ENCODE measurements at regions not wholly inside any gene's neighbourhood (a gene's known extent, or its start where the extent isn't known, plus 50 kb on each side); places are given as distances from the start of the nearest gene placed in this dataset.

DNA sequence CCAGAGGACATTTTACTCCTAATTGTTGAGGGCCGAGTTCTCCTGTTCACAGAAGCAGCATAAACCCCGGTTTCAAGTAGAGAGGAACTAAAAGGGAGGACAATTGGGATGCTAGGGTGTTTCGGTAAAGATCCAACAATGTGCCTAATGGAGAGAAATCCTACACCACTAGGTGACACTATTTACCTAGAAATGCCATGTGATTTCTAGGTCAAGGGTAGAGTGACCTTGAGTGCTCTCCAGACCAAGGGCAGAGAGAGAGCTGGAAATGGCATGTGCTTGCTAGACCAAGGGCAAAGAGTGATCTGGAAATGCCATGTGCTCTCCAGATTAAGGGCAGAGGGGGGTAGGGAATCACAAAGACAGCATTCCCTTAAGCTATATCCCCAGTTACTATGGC lies 472.0 kb downstream of the DCDC2C start:
- intact Hi-C loops (cut with micrococcal nuclease; ENCODE audit: unreplicated experiment) (no loop called here), in situ Hi-C loops (cut with MboI) (no loop called here)
- TF ChIP-seq RFX5 (IDR thresholded peaks at IDR 0.05; ENCODE audit: low read depth, low read length) (no peak), SMC3 (IDR thresholded peaks at IDR 0.05; ENCODE audit: borderline replicate concordance, low read length) (no peak), SPI1 (IDR thresholded peaks at IDR 0.05; ENCODE audit: borderline replicate concordance, insufficient read depth, low read depth, low read length) (no peak)
- no peaks in the 10 kb centered on the region for H3K4me1 ChIP-seq (ENCODE audit: control insufficient read depth, insufficient read depth, low read length)
- no peak overlapping the region for H3K4me3 ChIP-seq
- DNase-seq (ENCODE audit: low read depth, low spot score) (no peak), ATAC-seq (no peak), FAIRE-seq (no peak)
- H3K36me3 ChIP-seq (ENCODE audit: control insufficient read depth in 2 of 2, insufficient read depth in 2 of 2, low read length in 1 of 2): no peaks in the 10 kb centered on the region
- H3K9ac ChIP-seq (ENCODE audit: control insufficient read depth, insufficient read depth, low read length): no peak overlapping the region
- no peak overlapping the region for H3K27ac ChIP-seq (ENCODE audit: control insufficient read depth, insufficient read depth)
- 5% methylated on average over 3 of the region's 3 CpGs for WGBS (ENCODE audit: insufficient coverage, insufficient replicate concordance, low lambda C conversion rate, missing lambda C conversion rate)
- no peak overlapping the region for H3K4me2 ChIP-seq (ENCODE audit: control insufficient read depth, insufficient read depth)
- H4K20me1 ChIP-seq (ENCODE audit: control insufficient read depth, insufficient read depth): no peaks in the 10 kb centered on the region
- H3K27me3 ChIP-seq (replicated peaks in 1 of 2; ENCODE audit: control insufficient read depth in 2 of 2, insufficient read depth in 2 of 2, low read length in 1 of 2): no peaks in the 10 kb centered on the region
- no TSS peak for BruUV-seq (replicated peaks)
- ChIA-PET CTCF (no interaction called here), POLR2A (no interaction called here), SMC1A (ENCODE audit: uncharacterized antibody, unreplicated experiment) (no interaction called here), RAD21 (ENCODE audit: unreplicated experiment) (no interaction called here)
- no peaks in the 10 kb centered on the region for H3K79me2 ChIP-seq (ENCODE audit: control insufficient read depth, insufficient read depth, low read length)
- no peaks in the 10 kb centered on the region; the same call in 2 of the 3 replicates for H3K9me3 ChIP-seq (replicated peaks; ENCODE audit: control insufficient read depth, insufficient read depth, low read length)
- H2AFZ ChIP-seq (ENCODE audit: control insufficient read depth, low read depth, low read length): no peak overlapping the region

DNA sequence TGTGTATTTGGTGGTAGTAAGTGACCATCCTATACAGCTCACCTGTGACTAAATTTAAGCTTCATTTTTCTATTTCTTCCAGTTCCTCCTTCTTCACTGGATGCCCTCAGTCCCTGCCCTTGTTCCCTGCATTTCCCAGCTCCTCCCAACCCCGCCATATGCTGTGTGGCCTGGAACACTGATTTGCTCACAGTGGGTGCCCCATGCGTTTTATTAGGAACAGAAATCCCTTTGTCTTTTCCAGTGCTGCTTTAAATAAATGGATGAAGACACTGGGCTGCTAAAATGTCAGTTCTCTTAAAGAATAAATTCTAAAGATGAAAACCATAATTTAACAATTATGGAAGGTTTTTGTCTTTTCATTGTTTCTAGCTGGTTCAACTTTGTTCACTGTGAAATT lies 477.3 kb downstream of the DCDC2C start:
- Histone ChIP-seq H3K79me2 (ENCODE audit: control insufficient read depth, insufficient read depth, low read length) (no peaks in the 10 kb centered on the region), H3K4me2 (ENCODE audit: control insufficient read depth, insufficient read depth) (no peak overlapping the region), H2AFZ (ENCODE audit: control insufficient read depth, low read depth, low read length) (no peak overlapping the region), H4K20me1 (ENCODE audit: control insufficient read depth, insufficient read depth) (no peaks in the 10 kb centered on the region), H3K4me3 (no peak overlapping the region), H3K27ac (ENCODE audit: control insufficient read depth, insufficient read depth) (no peak overlapping the region), H3K9ac (ENCODE audit: control insufficient read depth, insufficient read depth, low read length) (no peak overlapping the region), H3K36me3 (ENCODE audit: control insufficient read depth in 2 of 2, insufficient read depth in 2 of 2, low read length in 1 of 2) (no peaks in the 10 kb centered on the region), H3K9me3 (replicated peaks; ENCODE audit: control insufficient read depth, insufficient read depth, low read length) (no peaks in the 10 kb centered on the region), H3K4me1 (ENCODE audit: control insufficient read depth, insufficient read depth, low read length) (no peaks in the 10 kb centered on the region), H3K27me3 (replicated peaks in 1 of 2; ENCODE audit: control insufficient read depth in 2 of 2, insufficient read depth in 2 of 2, low read length in 1 of 2) (no peaks in the 10 kb centered on the region)
- ChIA-PET SMC1A (ENCODE audit: uncharacterized antibody, unreplicated experiment) (no interaction called here), CTCF (no interaction called here), POLR2A (no interaction called here), RAD21 (ENCODE audit: unreplicated experiment) (no interaction called here)
- no peak for ATAC-seq
- no TSS peak for BruUV-seq (replicated peaks)
- no peak for FAIRE-seq
- intact Hi-C loops (cut with micrococcal nuclease; ENCODE audit: unreplicated experiment) (no loop called here), in situ Hi-C loops (cut with MboI) (no loop called here)
- TF ChIP-seq, protein P1, sequence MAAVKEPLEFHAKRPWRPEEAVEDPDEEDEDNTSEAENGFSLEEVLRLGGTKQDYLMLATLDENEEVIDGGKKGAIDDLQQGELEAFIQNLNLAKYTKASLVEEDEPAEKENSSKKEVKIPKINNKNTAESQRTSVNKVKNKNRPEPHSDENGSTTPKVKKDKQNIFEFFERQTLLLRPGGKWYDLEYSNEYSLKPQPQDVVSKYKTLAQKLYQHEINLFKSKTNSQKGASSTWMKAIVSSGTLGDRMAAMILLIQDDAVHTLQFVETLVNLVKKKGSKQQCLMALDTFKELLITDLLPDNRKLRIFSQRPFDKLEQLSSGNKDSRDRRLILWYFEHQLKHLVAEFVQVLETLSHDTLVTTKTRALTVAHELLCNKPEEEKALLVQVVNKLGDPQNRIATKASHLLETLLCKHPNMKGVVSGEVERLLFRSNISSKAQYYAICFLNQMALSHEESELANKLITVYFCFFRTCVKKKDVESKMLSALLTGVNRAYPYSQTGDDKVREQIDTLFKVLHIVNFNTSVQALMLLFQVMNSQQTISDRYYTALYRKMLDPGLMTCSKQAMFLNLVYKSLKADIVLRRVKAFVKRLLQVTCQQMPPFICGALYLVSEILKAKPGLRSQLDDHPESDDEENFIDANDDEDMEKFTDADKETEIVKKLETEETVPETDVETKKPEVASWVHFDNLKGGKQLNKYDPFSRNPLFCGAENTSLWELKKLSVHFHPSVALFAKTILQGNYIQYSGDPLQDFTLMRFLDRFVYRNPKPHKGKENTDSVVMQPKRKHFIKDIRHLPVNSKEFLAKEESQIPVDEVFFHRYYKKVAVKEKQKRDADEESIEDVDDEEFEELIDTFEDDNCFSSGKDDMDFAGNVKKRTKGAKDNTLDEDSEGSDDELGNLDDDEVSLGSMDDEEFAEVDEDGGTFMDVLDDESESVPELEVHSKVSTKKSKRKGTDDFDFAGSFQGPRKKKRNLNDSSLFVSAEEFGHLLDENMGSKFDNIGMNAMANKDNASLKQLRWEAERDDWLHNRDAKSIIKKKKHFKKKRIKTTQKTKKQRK (IDR thresholded peaks at IDR 0.05; ENCODE audit: low read depth, low read length): no peak
- no peak for TF ChIP-seq NFYA (IDR thresholded peaks at IDR 0.05; ENCODE audit: borderline replicate concordance, low read depth, low read length)
- TF ChIP-seq RBBP5 (conservative IDR thresholded peaks at IDR 0.05): no peak
- no peak for TF ChIP-seq POLR2A (IDR thresholded peaks at IDR 0.05; ENCODE audit: low read depth, low read length)
- no peak for TF ChIP-seq ZNF207 (IDR thresholded peaks at IDR 0.05; ENCODE audit: borderline replicate concordance)
- no peak for TF ChIP-seq ESRRA (IDR thresholded peaks at IDR 0.05; ENCODE audit: low read length)
- DNase-seq (ENCODE audit: low read depth, low spot score): no peak
- WGBS (ENCODE audit: insufficient coverage, insufficient replicate concordance, low lambda C conversion rate, missing lambda C conversion rate): 0% methylated on average over 2 of the region's 2 CpGs

Measured in GM12878 (cell line).